Fibroblast of lung (primary cell): ENCODE measurements at regions not wholly inside any gene's neighbourhood (a gene's known extent, or its start where the extent isn't known, plus 50 kb on each side); places are given as distances from the start of the nearest gene placed in this dataset.

Experiments
- EZH2 ChIP-seq: IDR thresholded peaks from 2 replicates; pipeline ENCODE4 v1.5.1; 2012; ENCODE audit warnings: low read length, control low read depth, mild to moderate bottlenecking; ENCODE audit errors: missing control alignments
- TF ChIP-seq, protein P1 (sequence below), 2 donors: IDR thresholded peaks in 1 of 2; conservative IDR thresholded peaks in 1 of 2; 1 replicate in 1 of 2; 2 replicates in 1 of 2; pipeline ENCODE4 v1.5.1; 2011 to 2012; ENCODE audit warnings: low read length in 2 of 2, control low read depth in 1 of 2, inconsistent platforms in 1 of 2, low read depth in 1 of 2, mild to moderate bottlenecking in 1 of 2

DNA sequence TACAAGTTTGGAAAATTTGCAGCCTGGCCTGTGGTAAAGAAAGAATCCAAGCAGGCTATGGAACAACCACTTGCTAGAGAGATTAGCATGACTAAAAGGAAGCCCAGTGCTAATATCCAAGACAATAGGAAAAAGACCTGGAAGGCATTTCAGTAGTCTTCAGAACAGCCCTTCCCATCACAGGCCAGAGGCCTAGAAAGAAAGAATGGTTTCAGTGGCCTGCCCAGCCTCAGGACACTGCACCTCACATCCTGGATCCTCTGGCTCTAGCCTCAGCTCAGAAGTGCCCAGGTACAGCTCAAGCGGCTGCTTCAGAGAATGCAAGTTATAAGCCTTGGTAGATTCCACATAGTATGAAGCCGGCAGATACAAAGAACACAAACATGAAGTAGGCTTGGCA lies 449.8 kb upstream of the AR start:
- TF ChIP-seq, protein P1, sequence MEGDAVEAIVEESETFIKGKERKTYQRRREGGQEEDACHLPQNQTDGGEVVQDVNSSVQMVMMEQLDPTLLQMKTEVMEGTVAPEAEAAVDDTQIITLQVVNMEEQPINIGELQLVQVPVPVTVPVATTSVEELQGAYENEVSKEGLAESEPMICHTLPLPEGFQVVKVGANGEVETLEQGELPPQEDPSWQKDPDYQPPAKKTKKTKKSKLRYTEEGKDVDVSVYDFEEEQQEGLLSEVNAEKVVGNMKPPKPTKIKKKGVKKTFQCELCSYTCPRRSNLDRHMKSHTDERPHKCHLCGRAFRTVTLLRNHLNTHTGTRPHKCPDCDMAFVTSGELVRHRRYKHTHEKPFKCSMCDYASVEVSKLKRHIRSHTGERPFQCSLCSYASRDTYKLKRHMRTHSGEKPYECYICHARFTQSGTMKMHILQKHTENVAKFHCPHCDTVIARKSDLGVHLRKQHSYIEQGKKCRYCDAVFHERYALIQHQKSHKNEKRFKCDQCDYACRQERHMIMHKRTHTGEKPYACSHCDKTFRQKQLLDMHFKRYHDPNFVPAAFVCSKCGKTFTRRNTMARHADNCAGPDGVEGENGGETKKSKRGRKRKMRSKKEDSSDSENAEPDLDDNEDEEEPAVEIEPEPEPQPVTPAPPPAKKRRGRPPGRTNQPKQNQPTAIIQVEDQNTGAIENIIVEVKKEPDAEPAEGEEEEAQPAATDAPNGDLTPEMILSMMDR (conservative IDR thresholded peaks at IDR 0.05 in 1 of 2, IDR thresholded peaks at IDR 0.05 in 1 of 2; ENCODE audit: low read depth in 1 of 2, low read length in 2 of 2): no peak
- no peak for TF ChIP-seq EZH2
